CD8-positive, alpha-beta memory T cell (primary cell): ENCODE measurements at regions not wholly inside any gene's neighbourhood (a gene's known extent, or its start where the extent isn't known, plus 50 kb on each side); places are given as distances from the start of the nearest gene placed in this dataset.

Experiments used
- CTCF ChIA-PET: fragments of 350-600 bp; sonication (Branson Sonifier 250); formaldehyde crosslinking; loops from one replicate; lab custom pipeline; 2021; ENCODE audit warnings: antibody characterized with exemption; lab: Charles Lee
- POLR2A ChIA-PET: fragments of 350-600 bp; sonication (Branson Sonifier 250); formaldehyde crosslinking; loops from one replicate; lab custom pipeline; 2021; ENCODE audit warnings: antibody characterized with exemption; lab: Charles Lee
- DNase-seq, 5 donors: peaks; one replicate each; pipeline versions ENCODE4 v3.0.0 to v3.0.0-alpha.2; 2020 to 2022; ENCODE audit warnings: mixed read lengths in 1 of 5
- H3K27ac ChIP-seq: one replicate; pipeline ENCODE4 v1.7.0; 2013; ENCODE audit warnings: low read depth, mild to moderate bottlenecking, low read length, moderate library complexity
- H3K27me3 ChIP-seq: 2 replicates; pipeline ENCODE4 v1.7.0; 2013; ENCODE audit warnings: low read length, mild to moderate bottlenecking; ENCODE audit not compliant: insufficient read depth, poor library complexity, severe bottlenecking
- H3K36me3 ChIP-seq: 2 replicates; pipeline ENCODE4 v1.7.0; 2013; ENCODE audit warnings: mild to moderate bottlenecking, low read length, moderate library complexity; ENCODE audit not compliant: insufficient read depth
- H3K4me1 ChIP-seq: 2 replicates; pipeline ENCODE4 v1.7.0; 2013; ENCODE audit warnings: mild to moderate bottlenecking, low read length, moderate library complexity; ENCODE audit not compliant: insufficient read depth
- H3K4me3 ChIP-seq: 2 replicates; pipeline ENCODE4 v1.7.0; 2013; ENCODE audit warnings: mild to moderate bottlenecking, low read length
- H3K9me3 ChIP-seq: 2 replicates; pipeline ENCODE4 v1.7.0; 2013; ENCODE audit warnings: mild to moderate bottlenecking, low read length
- H3K27ac Mint-ChIP-seq, 8 donors: one replicate each; pipeline ENCODE4 v1.8.0; 2020 to 2021; ENCODE audit warnings: mixed read lengths in 8 of 8, mild to moderate bottlenecking in 6 of 8, inconsistent platforms in 3 of 8, moderate library complexity in 3 of 8
- H3K27me3 Mint-ChIP-seq, 2 donors: one replicate each; pipeline ENCODE4 v1.8.0; 2020 to 2021; ENCODE audit warnings: mixed read lengths in 2 of 2, mild to moderate bottlenecking in 1 of 2, moderate library complexity in 1 of 2
- H3K36me3 Mint-ChIP-seq, 3 donors: one replicate each; pipeline ENCODE4 v1.8.0; 2020 to 2021; ENCODE audit warnings: mixed read lengths in 3 of 3, inconsistent platforms in 1 of 3, mild to moderate bottlenecking in 1 of 3
- H3K4me1 Mint-ChIP-seq, 3 donors: one replicate each; pipeline ENCODE4 v1.8.0; 2020 to 2021; ENCODE audit warnings: mixed read lengths in 3 of 3, inconsistent platforms in 1 of 3, mild to moderate bottlenecking in 1 of 3
- H3K4me3 Mint-ChIP-seq, 7 donors: one replicate each; pipeline ENCODE4 v1.8.0; 2020 to 2021; ENCODE audit warnings: mixed read lengths in 7 of 7, mild to moderate bottlenecking in 6 of 7, moderate library complexity in 4 of 7, inconsistent platforms in 2 of 7
- H3K9me3 Mint-ChIP-seq, 5 donors: one replicate each; pipeline ENCODE4 v1.8.0; 2020 to 2022; ENCODE audit warnings: mixed read lengths in 5 of 5, mild to moderate bottlenecking in 3 of 5, moderate library complexity in 2 of 5, inconsistent platforms in 1 of 5

GRCh38 chr10:28798964-28799363 is 121.6 kb downstream of the BAMBI start:
- POLR2A ChIA-PET, result no interaction called here
- Histone ChIP-seq H3K4me1 (no peaks in the 10 kb centered on the region), H3K27me3 (no peaks in the 10 kb centered on the region), H3K27ac (no peak overlapping the region), H3K36me3 (no peaks in the 10 kb centered on the region), H3K9me3 (no peaks in the 10 kb centered on the region), H3K4me3 (no peak overlapping the region)
- DNase-seq, result no peak
- CTCF ChIA-PET, result no interaction called here
- Mint-ChIP-seq H3K27ac (no peak overlapping the region), H3K27me3 (peaks cover 6 to 8% of the 10 kb centered on the region in 2 donors), H3K36me3 (no peaks in the 10 kb centered on the region), H3K4me3 (no peak overlapping the region), H3K9me3 (no peaks in the 10 kb centered on the region), H3K4me1 (no peaks in the 10 kb centered on the region)

- H3K27ac Mint-ChIP-seq, result no peak overlapping the region
- Histone ChIP-seq H3K36me3 (no peaks in the 10 kb centered on the region), H3K4me1 (no peaks in the 10 kb centered on the region), H3K4me3 (no peak overlapping the region), H3K27me3 (no peaks in the 10 kb centered on the region), H3K27ac (no peak overlapping the region), H3K9me3 (no peaks in the 10 kb centered on the region)
- no peaks in the 10 kb centered on the region for H3K9me3 Mint-ChIP-seq
- no peak for DNase-seq
- CTCF ChIA-PET, result no interaction called here
- POLR2A ChIA-PET, result no interaction called here
- H3K36me3 Mint-ChIP-seq, result no peaks in the 10 kb centered on the region
- no peaks in the 10 kb centered on the region for H3K4me1 Mint-ChIP-seq
- no peak overlapping the region for H3K4me3 Mint-ChIP-seq
- peaks cover 5 to 13% of the 10 kb centered on the region in 2 donors for H3K27me3 Mint-ChIP-seq
Observed at GRCh38 chr10:28800144-28800543, 122.8 kb downstream of the BAMBI start.

- H3K27me3 Mint-ChIP-seq, result peaks cover 11 to 17% of the 10 kb centered on the region in 2 donors
Observed at GRCh38 chr10:28801247-28801646, 123.9 kb downstream of the BAMBI start.

GRCh38 chr10:28801869-28802268 is 124.5 kb downstream of the BAMBI start:
- Mint-ChIP-seq H3K4me3 (no peak overlapping the region), H3K36me3 (no peaks in the 10 kb centered on the region), H3K9me3 (no peaks in the 10 kb centered on the region), H3K27me3 (peaks cover 12 to 22% of the 10 kb centered on the region in 2 donors), H3K4me1 (no peaks in the 10 kb centered on the region), H3K27ac (no peak overlapping the region)
- Histone ChIP-seq H3K9me3 (no peaks in the 10 kb centered on the region), H3K36me3 (no peaks in the 10 kb centered on the region), H3K27ac (no peak overlapping the region), H3K4me1 (no peaks in the 10 kb centered on the region), H3K4me3 (no peak overlapping the region), H3K27me3 (no peaks in the 10 kb centered on the region)
- CTCF ChIA-PET, result no interaction called here
- POLR2A ChIA-PET, result no interaction called here
- no peak for DNase-seq

More at GRCh38 chr10:28801247-28801646, 123.9 kb downstream of the BAMBI start:
- Mint-ChIP-seq H3K4me3 (no peak overlapping the region), H3K9me3 (no peaks in the 10 kb centered on the region), H3K36me3 (no peaks in the 10 kb centered on the region), H3K4me1 (no peaks in the 10 kb centered on the region), H3K27ac (no peak overlapping the region)
- no peak overlapping the region for H3K27ac ChIP-seq
- H3K27me3 ChIP-seq, result no peaks in the 10 kb centered on the region
- H3K4me1 ChIP-seq, result no peaks in the 10 kb centered on the region
- ChIA-PET POLR2A (no interaction called here), CTCF (no interaction called here)
- no peak overlapping the region for H3K4me3 ChIP-seq
- no peaks in the 10 kb centered on the region for H3K36me3 ChIP-seq
- no peak for DNase-seq
- H3K9me3 ChIP-seq, result no peaks in the 10 kb centered on the region

GRCh38 chr10:28805390-28805789 is 128.1 kb downstream of the BAMBI start:
- Mint-ChIP-seq H3K4me1 (no peaks in the 10 kb centered on the region), H3K36me3 (peaks cover 0 to 1% (median 0%) of the 10 kb centered on the region in 3 donors), H3K9me3 (no peaks in the 10 kb centered on the region), H3K27ac (no peak overlapping the region), H3K27me3 (peaks cover 14 to 48% of the 10 kb centered on the region in 2 donors), H3K4me3 (no peak overlapping the region)
- H3K9me3 ChIP-seq, result no peaks in the 10 kb centered on the region
- no peaks in the 10 kb centered on the region for H3K36me3 ChIP-seq
- ChIA-PET CTCF (no interaction called here), POLR2A (no interaction called here)
- H3K27ac ChIP-seq, result no peak overlapping the region
- H3K4me1 ChIP-seq, result no peaks in the 10 kb centered on the region
- no peak for DNase-seq
- H3K27me3 ChIP-seq, result no peaks in the 10 kb centered on the region
- no peak overlapping the region for H3K4me3 ChIP-seq

GRCh38 chr10:28806488-28806941 is 129.2 kb downstream of the BAMBI start:
- Histone ChIP-seq H3K27ac (peak overlapping the region; percentile 70), H3K4me1 (no peaks in the 10 kb centered on the region), H3K36me3 (no peaks in the 10 kb centered on the region), H3K9me3 (no peaks in the 10 kb centered on the region), H3K27me3 (no peaks in the 10 kb centered on the region), H3K4me3 (no peak overlapping the region)
- Mint-ChIP-seq H3K27ac (no peak overlapping the region), H3K9me3 (no peaks in the 10 kb centered on the region), H3K27me3 (peaks cover 17 to 56% of the 10 kb centered on the region in 2 donors), H3K4me1 (no peaks in the 10 kb centered on the region), H3K36me3 (peaks cover 0 to 1% (median 0%) of the 10 kb centered on the region in 3 donors), H3K4me3 (no peak overlapping the region)
- ChIA-PET CTCF (no interaction called here), POLR2A (no interaction called here)
- no peak for DNase-seq

GRCh38 chr10:28806951-28807759 is 129.8 kb downstream of the BAMBI start:
- Mint-ChIP-seq H3K27ac (no peak overlapping the region), H3K9me3 (no peaks in the 10 kb centered on the region), H3K4me3 (no peak overlapping the region), H3K36me3 (peaks cover 0 to 1% (median 0%) of the 10 kb centered on the region in 3 donors), H3K27me3 (peaks cover 16 to 54% of the 10 kb centered on the region in 2 donors), H3K4me1 (no peaks in the 10 kb centered on the region)
- no peak for DNase-seq
- Histone ChIP-seq H3K4me3 (no peak overlapping the region), H3K27ac (peak overlapping the region; percentile 70), H3K27me3 (no peaks in the 10 kb centered on the region), H3K4me1 (no peaks in the 10 kb centered on the region), H3K9me3 (no peaks in the 10 kb centered on the region), H3K36me3 (no peaks in the 10 kb centered on the region)
- ChIA-PET CTCF (no interaction called here), POLR2A (no interaction called here)

- Mint-ChIP-seq H3K27me3 (peaks cover 18 to 53% of the 10 kb centered on the region in 2 donors), H3K27ac (no peak overlapping the region), H3K4me1 (no peaks in the 10 kb centered on the region), H3K9me3 (peaks cover 0 to 2% (median 0%) of the 10 kb centered on the region in 5 donors), H3K4me3 (no peak overlapping the region), H3K36me3 (peaks cover 0 to 1% (median 0%) of the 10 kb centered on the region in 3 donors)
- H3K27me3 ChIP-seq, result no peaks in the 10 kb centered on the region
- ChIA-PET POLR2A (no interaction called here), CTCF (no interaction called here)
- H3K4me1 ChIP-seq, result no peaks in the 10 kb centered on the region
- H3K36me3 ChIP-seq, result no peaks in the 10 kb centered on the region
- DNase-seq, result no peak
- H3K27ac ChIP-seq, result peak overlapping the region; percentile 60
- no peak overlapping the region for H3K4me3 ChIP-seq
- H3K9me3 ChIP-seq, result no peaks in the 10 kb centered on the region
Observed at GRCh38 chr10:28807760-28808613, 130.7 kb downstream of the BAMBI start.
